Lung microvascular endothelial cell (primary cell): ENCODE measurements at regions not wholly inside any gene's neighbourhood (a gene's known extent, or its start where the extent isn't known, plus 50 kb on each side); places are given as distances from the start of the nearest gene placed in this dataset.
"Not testable (repeated sequence)": the region's sequence is repeated elsewhere in the genome, so short reads cannot be mapped to it uniquely, and the experiment has no call there.

Source experiments
- DNase-seq, 2 donors: peaks; one replicate each; pipeline versions ENCODE4 v3.0.0 to v3.0.0-alpha.2; 2010; ENCODE audit warnings: low read depth in 2 of 2

GRCh38 chr1:59195151-59195550 is 101.7 kb upstream of the FGGY start:
- no peak for DNase-seq

DNA sequence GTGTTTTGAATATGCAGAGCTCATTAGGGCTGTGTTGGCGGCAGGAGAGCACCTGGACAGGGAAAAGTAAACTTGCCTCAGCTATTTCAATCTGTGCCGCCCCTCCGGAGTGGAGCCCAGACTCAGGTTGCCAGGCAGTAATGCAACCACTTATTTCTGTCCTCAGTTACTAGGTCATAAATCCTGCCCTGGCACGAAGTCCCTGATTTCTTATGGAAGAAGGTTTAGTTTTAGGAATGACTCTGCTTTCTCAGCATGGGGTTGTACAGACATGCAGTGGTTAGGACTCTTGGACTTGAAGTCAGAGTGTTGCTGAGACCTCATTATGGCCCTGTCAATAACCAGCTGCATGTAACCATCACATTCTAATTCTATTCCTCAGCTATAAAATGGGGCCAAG is 98.3 kb upstream of the FGGY start:
- no peak for DNase-seq

DNA sequence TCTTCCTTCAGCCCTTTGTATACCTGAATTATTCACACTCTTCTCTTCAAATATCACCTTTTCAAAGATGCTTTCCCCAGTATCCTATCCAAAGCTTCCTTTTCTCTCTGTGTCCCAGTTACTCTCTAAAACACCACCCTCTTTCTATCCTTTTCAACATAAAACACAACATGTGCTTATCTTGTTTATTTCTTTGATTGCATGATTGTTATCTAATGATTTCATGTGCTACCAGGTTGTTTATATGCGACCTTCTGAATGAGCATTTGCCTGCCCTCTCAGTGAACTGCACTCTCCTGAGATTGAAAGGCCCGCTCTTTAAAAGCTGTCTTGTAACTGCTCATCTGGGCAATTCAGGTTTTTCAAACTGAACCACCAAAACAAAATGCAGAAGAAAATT is 97.7 kb upstream of the FGGY start:
- no peak for DNase-seq

- DNase-seq = no peak
Observed at GRCh38 chr1:59199719-59200376, 97.0 kb upstream of the FGGY start.

DNA sequence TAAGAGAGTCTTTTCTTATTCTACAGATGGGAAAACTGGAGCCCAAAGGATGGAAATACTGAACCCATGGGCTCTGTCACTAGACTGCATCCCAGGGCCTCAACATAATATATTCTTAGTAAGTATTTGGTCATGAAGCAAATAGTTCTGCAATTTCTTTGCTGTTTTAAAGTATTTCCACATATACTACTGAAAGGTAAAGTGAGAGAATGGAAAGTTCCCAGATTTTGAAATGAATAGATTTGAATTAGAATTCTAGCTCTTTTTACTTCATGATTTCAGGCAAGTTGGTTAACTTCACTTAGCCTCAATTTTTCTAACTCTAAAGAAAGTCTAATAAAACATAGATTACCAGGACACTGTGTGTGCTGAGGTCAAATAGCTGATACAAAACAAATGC is 95.6 kb upstream of the FGGY start:
- no peak for DNase-seq

DNA sequence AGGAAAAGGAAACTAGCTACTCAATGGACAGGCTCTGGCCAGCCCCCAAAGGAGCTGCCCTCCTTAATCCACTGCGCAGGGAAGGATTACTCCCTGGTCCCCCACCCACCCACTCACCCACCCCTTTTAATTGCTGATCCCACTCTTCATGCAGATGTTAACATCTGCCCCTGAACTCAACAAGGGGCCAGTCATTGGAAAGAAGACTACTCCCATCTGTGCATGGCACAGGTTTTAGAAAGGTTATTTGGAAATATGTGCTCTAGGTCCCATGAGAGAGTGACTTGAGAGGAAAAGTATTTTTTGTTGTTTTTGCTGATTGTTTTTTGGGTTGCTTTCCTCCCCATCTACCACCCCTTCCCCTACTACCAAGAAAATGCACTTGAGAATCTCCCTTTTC is 94.4 kb upstream of the FGGY start:
- no peak for DNase-seq

GRCh38 chr1:59204001-59204400 is 92.9 kb upstream of the FGGY start:
- DNase-seq = peak; percentile 64 to 70

DNA sequence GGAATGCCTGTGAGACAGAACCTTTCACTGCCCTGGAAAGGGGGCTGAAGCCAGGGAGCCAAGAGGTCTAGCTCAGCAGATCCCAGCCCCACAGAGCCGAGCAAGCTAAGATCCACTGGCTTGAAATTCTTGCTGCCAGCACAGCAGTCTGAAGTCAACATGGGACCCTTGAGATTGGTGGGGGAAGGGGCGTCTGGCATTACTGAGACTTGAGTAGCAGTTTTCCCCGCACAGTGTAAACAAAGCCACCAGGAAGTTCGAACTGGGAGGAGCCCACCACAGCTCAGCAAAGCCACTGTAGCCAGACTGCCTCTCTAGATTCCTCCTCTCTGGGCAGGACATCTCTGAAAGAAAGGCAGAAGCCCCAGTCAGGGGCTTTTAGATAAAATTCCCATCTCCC is 90.3 kb upstream of the FGGY start:
- DNase-seq = not testable (repeated sequence)

GRCh38 chr1:59210430-59210829 is 86.5 kb upstream of the FGGY start:
- not testable (repeated sequence) for DNase-seq

- DNase-seq = no peak
Observed at GRCh38 chr1:59212706-59213105, 84.2 kb upstream of the FGGY start.

- no peak for DNase-seq
Observed at GRCh38 chr1:59214248-59215208, 82.4 kb upstream of the FGGY start.

GRCh38 chr1:59215766-59216291 is 81.1 kb upstream of the FGGY start:
- DNase-seq = no peak

- DNase-seq = not testable (repeated sequence)
Observed at GRCh38 chr1:59217439-59217838, 79.5 kb upstream of the FGGY start.

DNA sequence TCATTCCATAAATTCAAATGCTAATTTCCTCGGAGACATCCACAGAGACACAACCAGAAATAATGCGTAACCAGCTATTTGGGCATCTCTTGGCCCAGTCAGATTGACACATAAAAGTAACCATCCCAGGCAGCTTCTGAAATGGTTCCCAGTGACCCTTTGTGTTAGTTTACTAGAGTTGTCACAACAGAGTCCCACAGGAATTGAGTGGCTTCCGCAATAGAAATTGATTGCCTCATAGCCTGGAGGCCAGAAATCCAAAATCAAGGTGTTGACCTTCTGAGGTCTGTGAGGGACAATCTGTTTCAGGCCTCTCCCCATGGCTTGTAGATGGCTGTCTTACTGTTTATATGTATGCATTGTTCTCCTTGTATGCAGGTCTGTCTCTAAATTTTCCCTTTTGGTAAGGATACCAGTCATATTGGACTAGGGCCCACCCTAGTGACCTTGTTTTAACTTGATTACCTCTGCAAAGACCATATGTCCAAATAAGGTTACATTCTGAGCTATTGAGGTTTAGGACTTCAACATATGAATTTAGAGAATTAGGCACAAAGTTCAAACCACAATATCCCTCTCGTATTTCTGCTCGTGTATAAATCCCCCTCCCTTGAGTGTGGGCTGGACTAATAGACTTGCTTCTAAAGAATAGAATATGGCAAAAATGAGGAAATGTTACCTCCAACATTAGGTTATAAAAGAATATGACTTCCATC is 78.2 kb upstream of the FGGY start:
- no peak for DNase-seq

- DNase-seq = no peak
Observed at GRCh38 chr1:59219916-59220315, 77.0 kb upstream of the FGGY start.

GRCh38 chr1:59220356-59220755 is 76.5 kb upstream of the FGGY start:
- no peak for DNase-seq

GRCh38 chr1:59223198-59223597 is 73.7 kb upstream of the FGGY start:
- no peak for DNase-seq

DNA sequence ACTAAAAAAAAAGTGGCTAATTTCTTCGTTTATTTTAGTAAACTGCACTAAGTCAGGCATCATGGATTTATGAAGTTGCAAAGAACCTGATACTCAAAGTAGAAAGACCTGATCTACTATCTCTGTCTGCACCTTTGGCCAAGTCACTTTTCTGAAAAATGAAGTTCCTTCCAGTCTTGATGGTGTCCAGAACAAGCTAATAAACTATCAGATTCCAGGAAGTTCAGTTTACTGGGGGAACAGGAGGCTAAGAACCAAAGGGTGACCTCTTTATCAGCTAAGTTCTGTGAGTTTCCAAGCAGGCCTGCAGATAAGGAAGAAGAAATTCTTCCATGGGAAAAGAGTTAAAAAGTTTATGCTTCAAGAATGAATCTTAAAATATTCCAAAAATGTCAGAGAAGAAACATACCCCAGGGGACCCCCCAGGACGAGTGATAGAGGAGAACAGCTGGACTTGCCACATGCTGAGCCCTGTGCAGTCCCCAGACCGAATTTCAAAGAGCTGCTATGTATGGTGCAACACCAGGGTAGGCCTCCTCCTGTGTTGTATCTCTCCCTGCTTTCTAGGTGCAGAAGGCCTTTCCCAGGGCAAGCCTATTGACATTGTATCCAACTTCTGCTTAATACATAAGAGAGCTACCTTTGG is 72.8 kb upstream of the FGGY start:
- DNase-seq = no peak

- DNase-seq = no peak
Observed at GRCh38 chr1:59225594-59226316, 71.1 kb upstream of the FGGY start.

GRCh38 chr1:59229138-59229537 is 67.8 kb upstream of the FGGY start:
- no peak for DNase-seq

DNA sequence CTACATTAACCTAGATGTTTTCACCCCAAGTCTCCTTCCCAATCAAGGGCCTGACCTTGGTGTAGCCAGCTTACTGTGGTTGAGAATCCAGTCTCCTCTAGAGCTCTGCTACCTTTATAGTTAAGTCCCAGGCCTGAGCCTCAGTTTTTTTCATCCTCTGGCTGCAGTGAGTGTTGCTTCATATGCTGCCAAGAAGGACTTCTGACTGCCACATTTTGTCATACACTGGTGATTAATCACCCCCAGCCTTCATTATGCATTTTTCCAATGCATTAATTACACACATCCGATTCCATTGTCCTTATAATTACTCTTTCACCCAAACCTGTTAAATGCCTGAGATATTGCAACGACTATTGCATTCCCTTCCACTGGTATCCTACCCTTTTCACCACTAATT is 66.3 kb upstream of the FGGY start:
- DNase-seq = no peak
